A549 (cell line): ENCODE measurements at regions not wholly inside any gene's neighbourhood (a gene's known extent, or its start where the extent isn't known, plus 50 kb on each side); places are given as distances from the start of the nearest gene placed in this dataset.
A peak's percentile ranks its signal among the peaks of the same experiment; 100 is the strongest.

Experiments used
- KDM1A ChIP-seq: fragments of 200-600 bp; sonication (generic); IDR thresholded peaks from 2 replicates; pipeline ENCODE4 v1.6.1; 2016; ENCODE audit warnings: low read depth, mild to moderate bottlenecking
- TF ChIP-seq, protein P1 (sequence below): fragments of >200 bp; sonication (Bioruptor Twin); formaldehyde crosslinking; IDR thresholded peaks from 3 replicates; pipeline ENCODE4 v1.5.1; 2016

DNA sequence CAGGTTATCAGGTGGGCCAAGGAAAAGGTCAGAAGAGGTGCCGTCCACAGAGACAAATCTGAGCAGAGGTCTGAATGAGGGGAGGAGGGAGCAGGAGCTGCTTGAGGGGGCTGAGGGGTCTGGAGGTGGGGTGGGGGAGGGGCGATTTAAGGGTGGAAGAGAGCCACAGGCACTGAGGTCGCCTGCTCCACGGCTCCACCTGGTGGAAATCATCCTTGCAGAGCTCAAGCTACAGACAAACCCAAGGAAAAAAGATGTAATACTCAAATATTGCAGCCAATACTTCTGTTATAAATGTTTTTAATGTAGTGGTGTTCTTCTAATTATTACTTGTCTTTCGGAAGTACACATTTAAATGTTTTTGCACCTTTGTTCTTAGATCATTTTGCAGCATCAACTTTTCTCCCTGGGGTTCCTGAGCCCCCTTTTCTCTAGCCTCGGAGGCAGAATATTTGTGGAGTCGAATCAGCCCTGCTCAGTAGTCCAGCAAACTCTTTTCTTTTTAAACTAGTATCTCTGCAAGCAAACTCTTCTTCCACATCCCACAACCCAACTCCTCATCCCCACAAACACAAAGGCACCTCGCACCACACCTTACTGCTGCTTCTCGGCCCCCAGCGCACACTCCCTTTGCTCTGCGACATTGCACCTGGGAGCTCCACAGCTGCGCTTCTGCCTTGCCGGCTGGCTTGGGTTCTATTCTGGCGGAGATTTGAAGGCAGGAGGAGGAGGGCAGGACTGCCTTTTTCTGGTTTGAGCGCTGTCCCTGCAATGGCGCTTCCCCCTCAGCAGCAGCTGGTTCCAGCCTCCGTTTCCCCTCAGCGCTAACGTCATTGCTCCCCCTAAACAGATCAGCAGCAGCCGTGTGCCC is 51.0 kb upstream of the TFAP2A start:
- TF ChIP-seq KDM1A, result no peak
- TF ChIP-seq, protein P1, sequence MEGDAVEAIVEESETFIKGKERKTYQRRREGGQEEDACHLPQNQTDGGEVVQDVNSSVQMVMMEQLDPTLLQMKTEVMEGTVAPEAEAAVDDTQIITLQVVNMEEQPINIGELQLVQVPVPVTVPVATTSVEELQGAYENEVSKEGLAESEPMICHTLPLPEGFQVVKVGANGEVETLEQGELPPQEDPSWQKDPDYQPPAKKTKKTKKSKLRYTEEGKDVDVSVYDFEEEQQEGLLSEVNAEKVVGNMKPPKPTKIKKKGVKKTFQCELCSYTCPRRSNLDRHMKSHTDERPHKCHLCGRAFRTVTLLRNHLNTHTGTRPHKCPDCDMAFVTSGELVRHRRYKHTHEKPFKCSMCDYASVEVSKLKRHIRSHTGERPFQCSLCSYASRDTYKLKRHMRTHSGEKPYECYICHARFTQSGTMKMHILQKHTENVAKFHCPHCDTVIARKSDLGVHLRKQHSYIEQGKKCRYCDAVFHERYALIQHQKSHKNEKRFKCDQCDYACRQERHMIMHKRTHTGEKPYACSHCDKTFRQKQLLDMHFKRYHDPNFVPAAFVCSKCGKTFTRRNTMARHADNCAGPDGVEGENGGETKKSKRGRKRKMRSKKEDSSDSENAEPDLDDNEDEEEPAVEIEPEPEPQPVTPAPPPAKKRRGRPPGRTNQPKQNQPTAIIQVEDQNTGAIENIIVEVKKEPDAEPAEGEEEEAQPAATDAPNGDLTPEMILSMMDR, result peak; percentile 63
